DOHH2 (cell line): ENCODE measurements at regions not wholly inside any gene's neighbourhood (a gene's known extent, or its start where the extent isn't known, plus 50 kb on each side); places are given as distances from the start of the nearest gene placed in this dataset.

Experiments
- EZH2phosphoT487 ChIP-seq: fragments of 200-600 bp; sonication (generic); IDR thresholded peaks from 2 replicates; pipeline ENCODE4 v1.6.1; 2017; ENCODE audit warnings: borderline replicate concordance, mild to moderate bottlenecking, antibody characterized with exemption, low read length, moderate library complexity, mixed read lengths
- TF ChIP-seq, protein P1 (sequence below): fragments of 200-600 bp; sonication (generic); IDR thresholded peaks from one replicate; pipeline ENCODE4 v1.5.1; 2014; ENCODE audit warnings: antibody characterized with exemption, mild to moderate bottlenecking, low read depth, low read length; ENCODE audit not compliant: poor library complexity, severe bottlenecking

- TF ChIP-seq, protein P1, sequence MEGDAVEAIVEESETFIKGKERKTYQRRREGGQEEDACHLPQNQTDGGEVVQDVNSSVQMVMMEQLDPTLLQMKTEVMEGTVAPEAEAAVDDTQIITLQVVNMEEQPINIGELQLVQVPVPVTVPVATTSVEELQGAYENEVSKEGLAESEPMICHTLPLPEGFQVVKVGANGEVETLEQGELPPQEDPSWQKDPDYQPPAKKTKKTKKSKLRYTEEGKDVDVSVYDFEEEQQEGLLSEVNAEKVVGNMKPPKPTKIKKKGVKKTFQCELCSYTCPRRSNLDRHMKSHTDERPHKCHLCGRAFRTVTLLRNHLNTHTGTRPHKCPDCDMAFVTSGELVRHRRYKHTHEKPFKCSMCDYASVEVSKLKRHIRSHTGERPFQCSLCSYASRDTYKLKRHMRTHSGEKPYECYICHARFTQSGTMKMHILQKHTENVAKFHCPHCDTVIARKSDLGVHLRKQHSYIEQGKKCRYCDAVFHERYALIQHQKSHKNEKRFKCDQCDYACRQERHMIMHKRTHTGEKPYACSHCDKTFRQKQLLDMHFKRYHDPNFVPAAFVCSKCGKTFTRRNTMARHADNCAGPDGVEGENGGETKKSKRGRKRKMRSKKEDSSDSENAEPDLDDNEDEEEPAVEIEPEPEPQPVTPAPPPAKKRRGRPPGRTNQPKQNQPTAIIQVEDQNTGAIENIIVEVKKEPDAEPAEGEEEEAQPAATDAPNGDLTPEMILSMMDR = peak; percentile 80
- 0 out of 2 replicates have a peak, but pooled peaks have one; percentile 37 for TF ChIP-seq EZH2phosphoT487
Measured at GRCh38 chr11:16613512-16614381, 124.7 kb upstream of the C11orf58 start.
